DLD1 (cell line): ENCODE measurements at regions not wholly inside any gene's neighbourhood (a gene's known extent, or its start where the extent isn't known, plus 50 kb on each side); places are given as distances from the start of the nearest gene placed in this dataset.
"Not testable (repeated sequence)": the region's sequence is repeated elsewhere in the genome, so short reads cannot be mapped to it uniquely, and the experiment has no call there.

ENCODE experiments used
- in situ Hi-C: cut with HindIII; loops from 2 replicates; pipeline ENCODE4 v1.10.0; 2017; ENCODE audit warnings: low sequenced_read_pairs

DNA sequence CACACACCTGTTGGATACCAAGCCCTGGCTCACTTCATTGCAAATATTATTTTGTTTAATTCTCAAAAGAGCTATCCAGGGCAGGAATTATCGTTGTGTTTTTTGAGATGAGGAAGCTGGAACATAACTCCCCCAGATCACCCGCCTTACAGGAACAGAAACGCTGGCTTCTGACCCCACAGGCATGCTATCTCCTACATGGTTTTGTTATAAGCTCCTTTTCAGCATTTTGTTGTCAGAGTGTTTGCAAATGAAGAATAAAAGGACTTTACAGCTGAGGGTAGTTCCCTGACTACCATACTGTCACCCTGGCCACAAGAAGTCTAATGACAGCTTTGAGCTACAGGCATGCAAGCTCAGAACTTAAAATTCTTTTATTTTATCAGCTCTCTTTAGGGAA is 62.0 kb upstream of the MRPS9 start:
- in situ Hi-C loops = no loop called here

DNA sequence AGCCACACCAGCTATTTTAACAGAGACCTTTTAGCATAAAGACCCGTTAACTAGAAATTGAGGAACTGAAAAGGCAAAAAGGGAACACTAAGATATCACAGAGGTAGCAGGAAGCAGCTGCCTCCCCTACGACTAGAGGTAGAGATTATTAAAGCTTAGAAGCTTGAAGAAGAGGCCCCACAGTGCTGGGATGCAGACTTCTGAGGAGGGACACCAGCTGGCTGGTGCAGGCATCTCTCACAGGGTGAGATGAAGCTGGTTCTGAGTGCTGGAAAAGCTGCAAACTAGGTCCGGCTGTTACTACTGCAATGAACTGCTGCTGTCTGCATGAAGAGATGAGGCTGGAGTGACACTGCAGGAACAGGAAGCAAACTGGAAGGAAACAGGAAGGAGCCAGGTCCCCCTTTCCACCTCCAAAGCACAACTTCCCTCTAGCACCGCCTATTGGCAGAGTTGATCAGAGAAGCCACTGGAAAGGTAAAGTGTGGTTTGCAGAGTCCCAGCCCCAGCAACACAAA is 61.2 kb upstream of the MRPS9 start:
- in situ Hi-C loops = no loop called here

DNA sequence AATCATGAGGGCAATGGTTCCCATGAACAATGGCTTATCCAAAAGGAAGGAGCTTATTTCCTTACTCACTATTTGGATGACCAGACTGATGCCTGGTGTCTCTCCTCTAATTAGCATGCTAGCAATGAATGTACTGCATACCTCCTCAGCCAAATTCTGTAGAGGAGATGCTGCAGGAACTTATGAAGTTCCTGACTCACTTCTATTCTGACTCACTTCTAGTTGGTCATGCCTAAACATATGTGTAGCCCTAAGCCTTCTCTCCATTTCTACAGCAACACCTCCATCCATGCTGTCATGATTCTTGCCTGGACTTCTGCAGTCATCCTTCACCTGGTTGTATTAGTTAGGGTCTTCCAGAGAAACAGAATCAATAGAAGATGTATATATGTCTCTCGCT is 59.9 kb upstream of the MRPS9 start:
- in situ Hi-C loops = no loop called here

DNA sequence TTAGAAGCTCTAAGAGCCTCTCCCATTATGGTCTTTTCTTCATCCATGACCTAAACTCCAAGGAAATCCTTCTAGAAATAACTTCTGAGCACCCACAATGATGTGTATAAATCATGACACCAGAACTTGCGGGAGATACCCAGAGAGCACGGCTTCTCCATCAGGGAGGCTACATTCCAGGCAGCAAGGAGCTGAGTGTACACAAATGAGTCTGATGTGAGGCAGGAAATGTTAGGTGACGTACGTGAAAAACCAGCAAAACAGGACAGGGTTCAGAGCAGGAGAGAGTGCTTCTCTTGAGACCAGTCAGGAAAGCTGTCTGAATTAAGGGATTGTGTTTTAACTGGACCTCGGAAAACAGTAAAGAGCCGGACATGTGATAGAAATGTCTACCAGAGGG is 58.1 kb upstream of the MRPS9 start:
- in situ Hi-C loops = not testable (repeated sequence)

DNA sequence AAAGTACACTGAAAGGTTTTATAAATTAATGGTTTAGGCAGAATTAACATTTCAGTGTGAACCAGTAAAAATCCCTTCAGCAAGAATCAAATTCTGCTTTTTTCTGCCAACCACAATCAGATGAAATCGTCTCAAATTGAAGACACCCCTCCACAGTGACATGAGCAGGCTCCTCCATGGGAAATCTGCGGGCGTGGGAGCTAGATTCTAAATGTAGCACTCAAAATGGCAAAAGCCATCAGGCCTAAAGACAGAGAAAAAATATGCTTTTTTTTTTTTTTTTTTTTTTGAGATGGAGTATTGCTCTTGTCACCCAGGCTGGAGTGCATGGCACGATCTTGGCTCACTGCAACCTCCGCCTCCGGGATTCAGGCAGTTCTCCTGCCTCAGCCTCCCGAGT is 55.8 kb upstream of the MRPS9 start:
- in situ Hi-C loops = no loop called here
